ENCODE measurements at regions not wholly inside any gene's neighbourhood (a gene's known extent, or its start where the extent isn't known, plus 50 kb on each side); places are given as distances from the start of the nearest gene placed in this dataset.

- TF ChIP-seq BCLAF1 (IDR thresholded peaks at IDR 0.05) (no peak), SMAD1 (CRISPR knock-in tag; IDR thresholded peaks at IDR 0.05; ENCODE audit: borderline replicate concordance, low read depth) (no peak)
Observed at GRCh38 chr11:109554951-109555350, 133.0 kb downstream of the C11orf87 start (continued).

- 21% methylated on average over 1 of the region's 1 CpG for WGBS (ENCODE audit: low lambda C conversion rate)
- intact Hi-C loops (cut with micrococcal nuclease; ENCODE audit: unreplicated experiment) (no loop called here), in situ Hi-C loops (cut with HindIII; ENCODE audit: extremely low pct_ligation_motif_present, low pct_unique_long_range_greater_than_20kb) (no loop called here)
- ATAC-seq, result no peak
- no peaks in the 10 kb centered on the region for H3K27me3 ChIP-seq (ENCODE audit: control insufficient read depth in 1 of 2, insufficient read depth in 2 of 2, low read length in 2 of 2)
- H3K36me3 ChIP-seq (replicated peaks in 1 of 2; ENCODE audit: control insufficient read depth in 1 of 2, insufficient read depth in 2 of 2, low read length in 2 of 2), result no peaks in the 10 kb centered on the region
- TF ChIP-seq FOXK1 (CRISPR knock-in tag; IDR thresholded peaks at IDR 0.05; ENCODE audit: borderline replicate concordance, low read depth) (no peak), ZNF557 (CRISPR knock-in tag; IDR thresholded peaks at IDR 0.05) (no peak), PBX2 (CRISPR knock-in tag; IDR thresholded peaks at IDR 0.05) (no peak), GRHL1 (CRISPR knock-in tag; conservative IDR thresholded peaks at IDR 0.05) (no peak), ZFAT (CRISPR knock-in tag; conservative IDR thresholded peaks at IDR 0.05) (no peak), ZNF18 (CRISPR knock-in tag; IDR thresholded peaks at IDR 0.05; ENCODE audit: insufficient replicate concordance) (no peak)
- no peak overlapping the region for H3K4me2 ChIP-seq (ENCODE audit: low read depth, low read length)
- no peak overlapping the region for H2AFZ ChIP-seq (ENCODE audit: low read length)
- H3K9me3 ChIP-seq (ENCODE audit: low read length), result peaks cover 29% of the 10 kb centered on the region
- no peak overlapping the region for H3K27ac ChIP-seq (ENCODE audit: extremely low read length, insufficient read depth, low read length)
- H3K79me2 ChIP-seq (ENCODE audit: insufficient read depth, low read length), result no peaks in the 10 kb centered on the region
- no peak overlapping the region for H3K9ac ChIP-seq (ENCODE audit: insufficient read depth, low read depth, low read length)
- BruUV-seq (replicated peaks), result no TSS peak
- ChIA-PET POLR2A (no interaction called here), CTCF (ENCODE audit: low intra/inter-chr PET ratio, low total read pairs) (no interaction called here)
- no peak for FAIRE-seq
- H3K4me1 ChIP-seq (ENCODE audit: insufficient read depth, low read length), result no peaks in the 10 kb centered on the region
- H4K20me1 ChIP-seq (ENCODE audit: insufficient read depth, low read length), result no peaks in the 10 kb centered on the region
- DNase-seq (ENCODE audit: low spot score), result no peak
- H3K4me3 ChIP-seq (replicated peaks in 1 of 3; ENCODE audit: insufficient read depth in 1 of 3, low read depth in 2 of 3, low read length in 3 of 3), result no peak overlapping the region
Observed at GRCh38 chr11:109564241-109564640, 142.3 kb downstream of the C11orf87 start.

Measured in HepG2 (cell line).